Brain microvascular endothelial cell (primary cell): ENCODE measurements at regions not wholly inside any gene's neighbourhood (a gene's known extent, or its start where the extent isn't known, plus 50 kb on each side); places are given as distances from the start of the nearest gene placed in this dataset.

Experiments
- DNase-seq: peaks from one replicate; pipeline ENCODE4 v3.0.0-alpha.2; 2020
- H3K27ac ChIP-seq: fragments of 250-450 bp; sonication (Bioruptor Pico); 2 replicates; pipeline ENCODE4 v1.5.1; 2020; ENCODE audit warnings: mild to moderate bottlenecking, moderate library complexity
- H3K27me3 ChIP-seq: fragments of 250-450 bp; sonication (Bioruptor Pico); replicated peaks from 2 replicates; pipeline ENCODE4 v1.5.1; 2020; ENCODE audit warnings: mild to moderate bottlenecking
- H3K36me3 ChIP-seq: fragments of 250-450 bp; sonication (Bioruptor Pico); replicated peaks from 2 replicates; pipeline ENCODE4 v1.5.1; 2020; ENCODE audit warnings: mild to moderate bottlenecking
- H3K4me3 ChIP-seq: 2 replicates; pipeline ENCODE4 v1.5.1; 2011; ENCODE audit warnings: low read depth, mild to moderate bottlenecking, control low read depth, low read length, moderate library complexity
- in situ Hi-C: cut with HindIII; loops from 2 replicates; pipeline ENCODE4 v1.10.0; 2017; ENCODE audit warnings: low sequenced_read_pairs, low pct_ligation_motif_present
- TF ChIP-seq, protein P1 (sequence below): IDR thresholded peaks from 2 replicates; pipeline ENCODE4 v1.5.1; 2011; ENCODE audit warnings: low read depth, mild to moderate bottlenecking, moderate library complexity, low read length, control low read depth, inconsistent platforms; ENCODE audit errors: missing control alignments

- no peak for DNase-seq
- TF ChIP-seq, protein P1, sequence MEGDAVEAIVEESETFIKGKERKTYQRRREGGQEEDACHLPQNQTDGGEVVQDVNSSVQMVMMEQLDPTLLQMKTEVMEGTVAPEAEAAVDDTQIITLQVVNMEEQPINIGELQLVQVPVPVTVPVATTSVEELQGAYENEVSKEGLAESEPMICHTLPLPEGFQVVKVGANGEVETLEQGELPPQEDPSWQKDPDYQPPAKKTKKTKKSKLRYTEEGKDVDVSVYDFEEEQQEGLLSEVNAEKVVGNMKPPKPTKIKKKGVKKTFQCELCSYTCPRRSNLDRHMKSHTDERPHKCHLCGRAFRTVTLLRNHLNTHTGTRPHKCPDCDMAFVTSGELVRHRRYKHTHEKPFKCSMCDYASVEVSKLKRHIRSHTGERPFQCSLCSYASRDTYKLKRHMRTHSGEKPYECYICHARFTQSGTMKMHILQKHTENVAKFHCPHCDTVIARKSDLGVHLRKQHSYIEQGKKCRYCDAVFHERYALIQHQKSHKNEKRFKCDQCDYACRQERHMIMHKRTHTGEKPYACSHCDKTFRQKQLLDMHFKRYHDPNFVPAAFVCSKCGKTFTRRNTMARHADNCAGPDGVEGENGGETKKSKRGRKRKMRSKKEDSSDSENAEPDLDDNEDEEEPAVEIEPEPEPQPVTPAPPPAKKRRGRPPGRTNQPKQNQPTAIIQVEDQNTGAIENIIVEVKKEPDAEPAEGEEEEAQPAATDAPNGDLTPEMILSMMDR, result no peak
- no peak overlapping the region for H3K27ac ChIP-seq
- in situ Hi-C loops, result no loop called here
- no peak overlapping the region for H3K4me3 ChIP-seq
- H3K27me3 ChIP-seq, result peaks cover 7% of the 10 kb centered on the region
- H3K36me3 ChIP-seq, result no peaks in the 10 kb centered on the region
Observed at GRCh38 chr12:107163413-107163812, 70.1 kb upstream of the CRY1 start.

DNA sequence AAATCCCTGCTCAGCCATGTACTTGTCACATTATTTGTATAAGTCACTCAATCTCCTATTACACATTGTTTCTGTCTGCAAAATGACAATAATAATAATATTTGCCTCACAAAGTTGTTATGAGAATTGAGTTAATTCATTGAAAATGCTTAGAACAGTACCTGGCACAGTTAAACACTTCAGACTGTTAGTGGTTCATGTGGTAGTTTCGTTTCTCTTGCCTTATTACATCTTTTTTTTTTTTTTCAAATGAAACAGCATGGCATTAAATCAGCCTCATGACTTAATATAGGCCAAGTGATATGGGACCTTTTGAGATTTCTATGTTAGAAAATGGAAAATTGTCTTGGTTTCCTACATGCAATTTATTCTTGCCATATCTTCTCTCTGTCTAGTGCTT lies 71.0 kb upstream of the CRY1 start:
- no peak overlapping the region for H3K4me3 ChIP-seq
- in situ Hi-C loops, result no loop called here
- H3K36me3 ChIP-seq, result no peaks in the 10 kb centered on the region
- TF ChIP-seq, protein P1, result no peak
- no peak for DNase-seq
- peaks cover 7% of the 10 kb centered on the region for H3K27me3 ChIP-seq
- H3K27ac ChIP-seq, result no peak overlapping the region

DNA sequence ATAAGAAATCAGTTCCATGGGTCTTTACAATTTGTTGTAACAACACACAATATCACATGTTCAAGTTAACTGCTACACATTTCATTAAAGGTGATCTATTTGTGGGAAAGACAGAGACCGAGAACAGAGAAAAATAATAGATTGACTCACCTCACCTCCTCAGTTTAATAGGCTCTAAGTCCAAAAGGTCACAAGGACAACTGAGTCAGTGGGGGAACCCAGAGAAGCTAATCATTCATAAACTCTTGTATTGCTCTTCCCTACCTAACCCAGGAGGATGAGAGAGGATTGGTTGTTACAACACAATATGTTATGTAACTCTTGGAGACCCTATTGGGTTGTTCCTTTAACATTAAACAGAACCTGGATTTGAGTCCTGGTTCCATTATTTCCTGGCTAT lies 72.2 kb upstream of the CRY1 start:
- DNase-seq, result no peak
- Histone ChIP-seq H3K4me3 (no peak overlapping the region), H3K27ac (no peak overlapping the region), H3K36me3 (no peaks in the 10 kb centered on the region), H3K27me3 (peaks cover 7% of the 10 kb centered on the region)
- TF ChIP-seq, protein P1, result no peak
- in situ Hi-C loops, result no loop called here

GRCh38 chr12:107167756-107168155 lies 74.4 kb upstream of the CRY1 start:
- TF ChIP-seq, protein P1, result no peak
- no peak for DNase-seq
- Histone ChIP-seq H3K27me3 (peaks cover 1% of the 10 kb centered on the region), H3K4me3 (no peak overlapping the region), H3K36me3 (no peaks in the 10 kb centered on the region), H3K27ac (no peak overlapping the region)
- in situ Hi-C loops, result no loop called here

DNA sequence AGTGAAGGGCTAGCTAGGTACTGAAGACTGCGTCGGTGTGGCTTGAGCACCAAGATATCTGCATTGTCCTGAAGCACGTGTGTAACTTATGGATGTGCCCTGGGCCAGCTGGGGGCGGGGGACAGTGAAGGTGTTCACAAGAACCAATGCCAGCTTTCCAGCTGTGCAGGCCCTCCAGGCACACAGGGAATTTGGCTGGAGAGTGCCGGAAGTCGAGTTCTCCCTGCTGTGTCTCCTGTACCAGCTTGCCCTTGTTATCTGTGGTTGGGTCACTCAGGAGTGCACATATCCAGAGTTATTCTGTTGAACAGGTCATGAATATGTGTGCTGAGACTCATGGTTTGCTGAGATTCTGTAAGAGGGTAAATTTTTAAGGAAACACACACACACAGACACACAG lies 75.9 kb upstream of the CRY1 start:
- H3K27ac ChIP-seq, result no peak overlapping the region
- no peak for DNase-seq
- peaks cover 1% of the 10 kb centered on the region for H3K27me3 ChIP-seq
- in situ Hi-C loops, result no loop called here
- no peaks in the 10 kb centered on the region for H3K36me3 ChIP-seq
- TF ChIP-seq, protein P1, result no peak
- H3K4me3 ChIP-seq, result no peak overlapping the region

DNA sequence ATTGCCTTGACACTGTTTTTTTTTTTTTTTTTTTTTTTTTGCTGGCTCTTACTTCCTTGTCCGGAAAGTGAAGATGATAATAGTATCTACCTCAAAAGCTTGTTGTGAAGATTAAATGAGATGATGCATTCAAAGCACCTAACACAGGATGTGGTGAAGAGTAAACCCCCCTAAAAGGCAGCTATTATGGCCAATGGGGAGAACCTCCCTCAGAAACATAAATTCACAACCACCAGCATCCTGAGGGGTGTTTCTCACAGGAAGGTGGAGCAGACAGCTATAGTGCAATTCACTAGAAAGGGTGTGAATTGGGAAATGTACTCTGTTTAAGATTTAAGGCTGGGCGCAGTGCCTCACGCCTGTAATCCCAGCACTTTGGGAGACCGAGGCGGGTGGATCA lies 85.4 kb upstream of the CRY1 start:
- no peak for DNase-seq
- in situ Hi-C loops, result no loop called here
- H3K27ac ChIP-seq, result no peak overlapping the region

More for the DNA sequence above, 85.4 kb upstream of the CRY1 start:
- TF ChIP-seq, protein P1, result no peak
- H3K4me3 ChIP-seq, result no peak overlapping the region
- no peaks in the 10 kb centered on the region for H3K36me3 ChIP-seq
- no peaks in the 10 kb centered on the region for H3K27me3 ChIP-seq
